CD4-positive, alpha-beta T cell treated with Interleukin-4 for 1 hour (primary cell): ENCODE measurements at regions not wholly inside any gene's neighbourhood (a gene's known extent, or its start where the extent isn't known, plus 50 kb on each side); places are given as distances from the start of the nearest gene placed in this dataset.
"Not testable (repeated sequence)": the region's sequence is repeated elsewhere in the genome, so short reads cannot be mapped to it uniquely, and the experiment has no call there.

Source experiments
- DNase-seq, 2 donors: peaks; one replicate each; pipeline ENCODE4 v3.0.0-alpha.2; 2020 to 2022

- DNase-seq = not testable (repeated sequence)
These were observed 78.8 kb upstream of the RPH3A start for GRCh38 chr12:112712751-112713150.

GRCh38 chr12:112713471-112713870, 78.1 kb upstream of the RPH3A start:
- DNase-seq = no peak

- DNase-seq = no peak
These were observed 77.3 kb upstream of the RPH3A start for GRCh38 chr12:112714166-112714710.

GRCh38 chr12:112716099-112717093, 75.2 kb upstream of the RPH3A start:
- DNase-seq = no peak

GRCh38 chr12:112728864-112729263, 62.7 kb upstream of the RPH3A start:
- no peak for DNase-seq

- no peak for DNase-seq
These were observed 56.5 kb upstream of the RPH3A start for GRCh38 chr12:112734859-112735695.

- no peak for DNase-seq
These were observed 53.0 kb upstream of the RPH3A start for GRCh38 chr12:112738531-112738930.

GRCh38 chr12:112740387-112740934, 51.1 kb upstream of the RPH3A start:
- no peak for DNase-seq

GRCh38 chr12:112741106-112741505, 50.4 kb upstream of the RPH3A start:
- no peak for DNase-seq
